ENCODE measurements at regions not wholly inside any gene's neighbourhood (a gene's known extent, or its start where the extent isn't known, plus 50 kb on each side); places are given as distances from the start of the nearest gene placed in this dataset.

- TF ChIP-seq GATA2 (IDR thresholded peaks at IDR 0.05; ENCODE audit: low read depth, low read length) = no peak
- TF ChIP-seq GATA3 (IDR thresholded peaks at IDR 0.05; ENCODE audit: low read depth, low read length) = no peak
These were observed 416.1 kb downstream of the ZNF521 start for GRCh38 chr18:24935896-24936295.
